ENCODE measurements at regions not wholly inside any gene's neighbourhood (a gene's known extent, or its start where the extent isn't known, plus 50 kb on each side); places are given as distances from the start of the nearest gene placed in this dataset.

GRCh38 chr18:37680911-37681310 is 115.3 kb upstream of the CELF4 start:
- no peak overlapping the region for H3K9ac ChIP-seq (ENCODE audit: low read length)
- Mint-ChIP-seq H3K27ac (ENCODE audit: unreplicated experiment) (no peak overlapping the region), H3K36me3 (ENCODE audit: low read depth, unreplicated experiment) (peaks cover 2% of the 10 kb centered on the region), H3K9me3 (ENCODE audit: unreplicated experiment) (no peaks in the 10 kb centered on the region), H3K4me3 (ENCODE audit: unreplicated experiment) (no peak overlapping the region), H3K27me3 (ENCODE audit: low read depth, unreplicated experiment) (peaks cover 23% of the 10 kb centered on the region), H3K4me1 (ENCODE audit: low read depth, unreplicated experiment) (peaks cover 5% of the 10 kb centered on the region)
- no peak overlapping the region for H3K4me3 ChIP-seq (ENCODE audit: insufficient read depth, low read depth, low read length)
- no peaks in the 10 kb centered on the region for H3K36me3 ChIP-seq (ENCODE audit: insufficient read depth, low read length)
- H4K20me1 ChIP-seq (ENCODE audit: insufficient read depth, low read length), result no peaks in the 10 kb centered on the region
- no peaks in the 10 kb centered on the region for H3K27me3 ChIP-seq (ENCODE audit: insufficient read depth, low read length)
- no peak overlapping the region for H2AFZ ChIP-seq (ENCODE audit: low read depth, low read length)
- H3K27ac ChIP-seq (ENCODE audit: low read depth, low read length), result no peak overlapping the region
- no peak overlapping the region for H3K4me2 ChIP-seq (ENCODE audit: low read length)
- DNase-seq (ENCODE audit: low read depth) (no peak), FAIRE-seq (no peak)
- H3K4me1 ChIP-seq (ENCODE audit: insufficient read depth, low read length), result no peaks in the 10 kb centered on the region
- no peaks in the 10 kb centered on the region for H3K79me2 ChIP-seq (ENCODE audit: insufficient read depth, low read length)
- no peak for TF ChIP-seq EZH2 (IDR thresholded peaks at IDR 0.05; ENCODE audit: insufficient read depth, low read length)
- no peak for TF ChIP-seq CTCF (IDR thresholded peaks at IDR 0.05; ENCODE audit: insufficient read depth, low read depth, low read length)
- H3K9me3 ChIP-seq (ENCODE audit: insufficient read depth, low read depth, low read length), result no peaks in the 10 kb centered on the region

- Mint-ChIP-seq H3K36me3 (ENCODE audit: low read depth, unreplicated experiment) (peaks cover 2% of the 10 kb centered on the region), H3K4me1 (ENCODE audit: low read depth, unreplicated experiment) (peaks cover 9% of the 10 kb centered on the region), H3K9me3 (ENCODE audit: unreplicated experiment) (no peaks in the 10 kb centered on the region), H3K4me3 (ENCODE audit: unreplicated experiment) (no peak overlapping the region), H3K27me3 (ENCODE audit: low read depth, unreplicated experiment) (peaks cover 11% of the 10 kb centered on the region), H3K27ac (ENCODE audit: unreplicated experiment) (no peak overlapping the region)
- Histone ChIP-seq H3K9me3 (ENCODE audit: insufficient read depth, low read depth, low read length) (peaks cover 4% of the 10 kb centered on the region), H3K4me2 (ENCODE audit: low read length) (no peak overlapping the region), H3K9ac (ENCODE audit: low read length) (no peak overlapping the region), H3K27me3 (ENCODE audit: insufficient read depth, low read length) (no peaks in the 10 kb centered on the region), H2AFZ (ENCODE audit: low read depth, low read length) (no peak overlapping the region), H3K4me3 (ENCODE audit: insufficient read depth, low read depth, low read length) (no peak overlapping the region), H3K79me2 (ENCODE audit: insufficient read depth, low read length) (no peaks in the 10 kb centered on the region), H3K4me1 (ENCODE audit: insufficient read depth, low read length) (no peaks in the 10 kb centered on the region), H4K20me1 (ENCODE audit: insufficient read depth, low read length) (no peaks in the 10 kb centered on the region), H3K27ac (ENCODE audit: low read depth, low read length) (no peak overlapping the region), H3K36me3 (ENCODE audit: insufficient read depth, low read length) (no peaks in the 10 kb centered on the region)
- DNase-seq (ENCODE audit: low read depth) (no peak), FAIRE-seq (no peak)
- TF ChIP-seq CTCF (IDR thresholded peaks at IDR 0.05; ENCODE audit: insufficient read depth, low read depth, low read length) (no peak), EZH2 (IDR thresholded peaks at IDR 0.05; ENCODE audit: insufficient read depth, low read length) (no peak)
These were observed 110.7 kb upstream of the CELF4 start for GRCh38 chr18:37676276-37676675.

GRCh38 chr18:37675699-37676098 is 110.1 kb upstream of the CELF4 start:
- Histone ChIP-seq H3K27ac (ENCODE audit: low read depth, low read length) (no peak overlapping the region), H3K36me3 (ENCODE audit: insufficient read depth, low read length) (no peaks in the 10 kb centered on the region), H3K9me3 (ENCODE audit: insufficient read depth, low read depth, low read length) (peaks cover 5% of the 10 kb centered on the region), H3K27me3 (ENCODE audit: insufficient read depth, low read length) (no peaks in the 10 kb centered on the region), H4K20me1 (ENCODE audit: insufficient read depth, low read length) (no peaks in the 10 kb centered on the region), H3K79me2 (ENCODE audit: insufficient read depth, low read length) (no peaks in the 10 kb centered on the region), H3K4me1 (ENCODE audit: insufficient read depth, low read length) (no peaks in the 10 kb centered on the region), H2AFZ (ENCODE audit: low read depth, low read length) (no peak overlapping the region), H3K9ac (ENCODE audit: low read length) (no peak overlapping the region), H3K4me2 (ENCODE audit: low read length) (no peak overlapping the region), H3K4me3 (ENCODE audit: insufficient read depth, low read depth, low read length) (no peak overlapping the region)
- Mint-ChIP-seq H3K9me3 (ENCODE audit: unreplicated experiment) (no peaks in the 10 kb centered on the region), H3K27ac (ENCODE audit: unreplicated experiment) (no peak overlapping the region), H3K4me1 (ENCODE audit: low read depth, unreplicated experiment) (peaks cover 6% of the 10 kb centered on the region), H3K36me3 (ENCODE audit: low read depth, unreplicated experiment) (peaks cover 2% of the 10 kb centered on the region), H3K4me3 (ENCODE audit: unreplicated experiment) (no peak overlapping the region), H3K27me3 (ENCODE audit: low read depth, unreplicated experiment) (peaks cover 10% of the 10 kb centered on the region)
- FAIRE-seq, result no peak
- TF ChIP-seq CTCF (IDR thresholded peaks at IDR 0.05; ENCODE audit: insufficient read depth, low read depth, low read length) (no peak), EZH2 (IDR thresholded peaks at IDR 0.05; ENCODE audit: insufficient read depth, low read length) (no peak)
- DNase-seq (ENCODE audit: low read depth), result no peak
